K562 (cell line): ENCODE measurements at regions not wholly inside any gene's neighbourhood (a gene's known extent, or its start where the extent isn't known, plus 50 kb on each side); places are given as distances from the start of the nearest gene placed in this dataset.

Experiments
- ATAC-seq: fragments of 200-7000 bp; cut with Tn5 transposase; 3 replicates; pipeline ENCODE4 v1.9.1; 2020; ENCODE audit warnings: moderate library complexity
- BruUV-seq: library from RNA; stranded (reverse); fragments of 400-500 nt; replicated peaks from 2 replicates; lab custom pipeline; 2021; lab: Mats Ljungman, UMichigan
- CTCF ChIA-PET: fragments of 300-600 bp; formaldehyde crosslinking; extraction: SDS; loops from one replicate; lab custom pipeline; 2021; ENCODE audit warnings: low intra/inter-chr PET ratio; lab: Yijun Ruan, JAX
- POLR2A ChIA-PET: fragments of 300-600, 350-650 bp; sonication (Branson Sonifier 250); formaldehyde crosslinking; extraction: SDS; loops from one replicate; lab custom pipeline; 2021; ENCODE audit warnings: antibody characterized with exemption, inconsistent platforms; lab: Yijun Ruan, JAX
- DNase-seq, 4 experiments: peaks; one replicate each; pipeline versions ENCODE4 v3.0.0 to v3.0.0-alpha.2; 2011 to 2018; ENCODE audit warnings: low spot score in 3 of 4, mixed read lengths in 3 of 4; ENCODE audit errors: extremely low read depth in 1 of 4
- FAIRE-seq: peaks from 2 replicates; lab custom pipeline; 2011; peaks lifted over from hg19 to GRCh38; lab: Jason Lieb, UNC
- H2AFZ ChIP-seq: 2 replicates; pipeline ENCODE4 v1.6.0; 2011; ENCODE audit warnings: low read depth, low read length, control low read depth, inconsistent platforms
- H3K27ac ChIP-seq: fragments of 200-600 bp; 3 replicates; pipeline ENCODE4 v1.8.0; 2011; ENCODE audit warnings: low read depth, mild to moderate bottlenecking, control low read depth, inconsistent platforms, low read length, moderate library complexity, mixed read lengths; ENCODE audit errors: extremely low read depth
- H3K27me3 ChIP-seq, 2 experiments: fragments of 300-600 bp in 1 of 2; 2 replicates in 1 of 2; 3 replicates in 1 of 2; pipeline versions ENCODE4 v1.6.0 to v1.8.0; 2011; ENCODE audit warnings: inconsistent platforms in 2 of 2, low read length in 2 of 2, mild to moderate bottlenecking in 1 of 2, mixed read lengths in 1 of 2, moderate library complexity in 1 of 2; ENCODE audit not compliant: control insufficient read depth in 2 of 2, insufficient read depth in 2 of 2
- H3K36me3 ChIP-seq: fragments of 300-600 bp; 3 replicates; pipeline ENCODE4 v1.8.0; 2011; ENCODE audit warnings: mild to moderate bottlenecking, low read length, inconsistent platforms; ENCODE audit not compliant: control insufficient read depth, insufficient read depth
- H3K4me1 ChIP-seq, 2 experiments: fragments of 200-600 bp in 1 of 2; replicated peaks in 1 of 2; 2 replicates in 1 of 2; 3 replicates in 1 of 2; pipeline versions ENCODE4 v1.5.1 to v1.8.0; 2011; ENCODE audit warnings: inconsistent platforms in 2 of 2, low read length in 2 of 2, mild to moderate bottlenecking in 1 of 2, mixed read lengths in 1 of 2, moderate library complexity in 1 of 2; ENCODE audit not compliant: control insufficient read depth in 2 of 2, insufficient read depth in 2 of 2
- H3K4me2 ChIP-seq: 2 replicates; pipeline ENCODE4 v1.6.1; 2011; ENCODE audit warnings: low read length, control low read depth, inconsistent platforms, mixed read lengths; ENCODE audit not compliant: insufficient read depth
- H3K4me3 ChIP-seq: fragments of 200-600 bp; sonication (generic), shearing (Covaris generic); 2 replicates; pipeline ENCODE4 v1.5.1; 2016; ENCODE audit warnings: control low read depth, inconsistent platforms
- H3K79me2 ChIP-seq: fragments of 200-600 bp; 3 replicates; pipeline ENCODE4 v1.8.0; 2011; ENCODE audit warnings: low read length, inconsistent platforms; ENCODE audit not compliant: control insufficient read depth, insufficient read depth
- H3K9ac ChIP-seq, 2 experiments: 2 replicates each; pipeline versions ENCODE4 v1.6.0 to v1.6.1; 2011; ENCODE audit warnings: low read depth in 2 of 2, low read length in 2 of 2, control low read depth in 1 of 2, inconsistent platforms in 1 of 2, mild to moderate bottlenecking in 1 of 2, mixed read lengths in 1 of 2; ENCODE audit not compliant: insufficient read depth in 1 of 2
- H3K9me1 ChIP-seq: one replicate; pipeline ENCODE4 v1.6.0; 2011; ENCODE audit warnings: inconsistent platforms, mild to moderate bottlenecking, low read length, moderate library complexity; ENCODE audit not compliant: control insufficient read depth, insufficient read depth
- H3K9me3 ChIP-seq: replicated peaks from 2 replicates; pipeline ENCODE4 v1.5.1; 2011; ENCODE audit warnings: low read depth, low read length, inconsistent platforms; ENCODE audit not compliant: control insufficient read depth, insufficient read depth
- H4K20me1 ChIP-seq: replicated peaks from 2 replicates; pipeline ENCODE4 v1.6.1; 2011; ENCODE audit warnings: low read length, inconsistent platforms, mixed read lengths; ENCODE audit not compliant: control insufficient read depth, insufficient read depth
- ELF2 ChIP-seq: fragments of 250-450 bp; sonication (Bioruptor Pico); IDR thresholded peaks from 2 replicates; pipeline ENCODE4 v1.5.0; 2021; ENCODE audit warnings: mild to moderate bottlenecking
- HLTF ChIP-seq: fragments of 450-650 bp; IDR thresholded peaks from 2 replicates; pipeline ENCODE4 v1.6.1; 2016
- KAT2B ChIP-seq: IDR thresholded peaks from one replicate; pipeline ENCODE4 v1.6.1; 2012; ENCODE audit warnings: low read depth, mild to moderate bottlenecking, control low read depth, inconsistent platforms, low read length, moderate library complexity
- NR1H2 ChIP-seq: sonication (generic); formaldehyde crosslinking; IDR thresholded peaks from 2 replicates; pipeline ENCODE4 v1.4.0; 2020; ENCODE audit warnings: mild to moderate bottlenecking, missing genetic modification reagents
- NUFIP1 ChIP-seq: fragments of 450-650 bp; IDR thresholded peaks from 2 replicates; pipeline ENCODE4 v1.6.1; 2018; ENCODE audit not compliant: partially characterized antibody
- PHF20 ChIP-seq: fragments of 450-650 bp; IDR thresholded peaks from 2 replicates; pipeline ENCODE4 v1.6.1; 2018; ENCODE audit not compliant: partially characterized antibody
- POU5F1 ChIP-seq: fragments of 150-350 bp; IDR thresholded peaks from 2 replicates; pipeline ENCODE4 v1.6.1; 2014; ENCODE audit warnings: borderline replicate concordance, low read length, low read depth, mild to moderate bottlenecking; ENCODE audit not compliant: partially characterized antibody
- RBBP5 ChIP-seq: fragments of 200-600 bp; sonication (generic); IDR thresholded peaks from 2 replicates; pipeline ENCODE4 v1.6.1; 2012; ENCODE audit warnings: borderline replicate concordance, mild to moderate bottlenecking, low read length, control low read depth, inconsistent platforms; ENCODE audit not compliant: insufficient read depth, poor library complexity, severe bottlenecking
- RNF2 ChIP-seq: sonication (generic); IDR thresholded peaks from 2 replicates; pipeline ENCODE4 v1.6.1; 2016
- WGBS: fragments of 100-300 bp; shearing (Covaris generic); methylation state at CpG from one replicate; pipeline ENCODE4 v1.1.6; 2016; ENCODE audit warnings: low coverage, mixed read lengths; ENCODE audit not compliant: insufficient coverage; ENCODE audit errors: missing lambda C conversion rate; 5-methylcytosine and 5-hydroxymethylcytosine counted together
- in situ Hi-C: fragments of 300-500 bp; cut with MboI; formaldehyde crosslinking; loops from 4 replicates; pipeline ENCODE4 v1.15.0; 2018; ENCODE audit warnings: inconsistent platforms, mixed read lengths
- intact Hi-C: fragments of 100-400 bp; cut with micrococcal nuclease; formaldehyde crosslinking; loops from 2 replicates; pipeline ENCODE4 v1.14.2; 2022
- TF ChIP-seq, protein P1 (sequence below): fragments of 450-650 bp; IDR thresholded peaks from 2 replicates; pipeline ENCODE4 v1.6.1; 2016; ENCODE audit warnings: borderline replicate concordance
- TF ChIP-seq, protein P2 (sequence below), 3 experiments: fragments of 200-800 bp in 1 of 3; fragments of 250-450 bp in 1 of 3; fragments of 450-650 bp in 1 of 3; sonication (Bioruptor Pico) in 1 of 3; sonication (Bioruptor generic) in 1 of 3; formaldehyde crosslinking in 1 of 3; IDR thresholded peaks; 2 replicates each; pipeline versions ENCODE4 v1.6.1 to v1.8.0; 2016 to 2022; ENCODE audit warnings: mild to moderate bottlenecking in 2 of 3, missing genetic modification characterization in 2 of 3, missing compliant biosample characterization in 1 of 3, moderate library complexity in 1 of 3

DNA sequence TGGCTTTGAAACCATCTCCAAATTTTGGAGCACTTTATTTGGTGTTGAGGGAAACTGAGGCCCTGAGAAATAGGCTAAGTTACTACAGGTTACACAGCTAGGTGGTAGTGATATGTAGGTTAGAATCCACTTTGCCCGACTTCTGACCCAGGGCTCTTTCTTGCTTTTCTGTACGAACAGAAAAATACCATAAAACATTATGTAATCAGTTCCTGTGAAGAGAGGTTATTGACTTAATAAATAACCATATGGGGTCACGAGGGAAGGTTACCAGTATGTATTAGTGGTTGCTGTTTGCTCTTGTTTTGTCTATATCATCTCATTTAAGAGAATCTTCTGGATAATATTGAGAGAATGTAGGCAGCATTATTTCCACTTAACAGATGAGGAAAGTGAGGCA, 172.2 kb upstream of the MAF start:
- Histone ChIP-seq H3K4me3 (no peak overlapping the region), H3K4me2 (no peak overlapping the region), H3K4me1 (peaks cover 11 to 35% of the 10 kb centered on the region in 2 experiments), H3K9me1 (no peaks in the 10 kb centered on the region), H2AFZ (peak overlapping the region; percentile 99; the same call in 1 of the 2 replicates), H3K27me3 (no peaks in the 10 kb centered on the region), H3K9ac (no peak overlapping the region), H3K79me2 (no peaks in the 10 kb centered on the region; the same call in 2 of the 3 replicates), H3K9me3 (no peaks in the 10 kb centered on the region), H4K20me1 (no peaks in the 10 kb centered on the region), H3K27ac (no peak overlapping the region), H3K36me3 (no peaks in the 10 kb centered on the region)
- POLR2A ChIA-PET: no interaction called here
- BruUV-seq: no TSS peak
- FAIRE-seq (no peak), ATAC-seq (no peak), DNase-seq (no peak)
- in situ Hi-C loops (no loop called here), intact Hi-C loops (loop anchor here (5.0 kb wide), 2 partner anchors 70 to 200 kb away; no protein-coding TSS in a partner anchor)
- CTCF ChIA-PET: no interaction called here
- 47% methylated on average over 3 of the region's 3 CpGs for WGBS
- TF ChIP-seq HLTF: no peak
- no peak for TF ChIP-seq ELF2 (CRISPR knock-in tag)
- TF ChIP-seq PHF20: no peak
- TF ChIP-seq, protein P1, sequence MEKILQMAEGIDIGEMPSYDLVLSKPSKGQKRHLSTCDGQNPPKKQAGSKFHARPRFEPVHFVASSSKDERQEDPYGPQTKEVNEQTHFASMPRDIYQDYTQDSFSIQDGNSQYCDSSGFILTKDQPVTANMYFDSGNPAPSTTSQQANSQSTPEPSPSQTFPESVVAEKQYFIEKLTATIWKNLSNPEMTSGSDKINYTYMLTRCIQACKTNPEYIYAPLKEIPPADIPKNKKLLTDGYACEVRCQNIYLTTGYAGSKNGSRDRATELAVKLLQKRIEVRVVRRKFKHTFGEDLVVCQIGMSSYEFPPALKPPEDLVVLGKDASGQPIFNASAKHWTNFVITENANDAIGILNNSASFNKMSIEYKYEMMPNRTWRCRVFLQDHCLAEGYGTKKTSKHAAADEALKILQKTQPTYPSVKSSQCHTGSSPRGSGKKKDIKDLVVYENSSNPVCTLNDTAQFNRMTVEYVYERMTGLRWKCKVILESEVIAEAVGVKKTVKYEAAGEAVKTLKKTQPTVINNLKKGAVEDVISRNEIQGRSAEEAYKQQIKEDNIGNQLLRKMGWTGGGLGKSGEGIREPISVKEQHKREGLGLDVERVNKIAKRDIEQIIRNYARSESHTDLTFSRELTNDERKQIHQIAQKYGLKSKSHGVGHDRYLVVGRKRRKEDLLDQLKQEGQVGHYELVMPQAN: no peak

DNA sequence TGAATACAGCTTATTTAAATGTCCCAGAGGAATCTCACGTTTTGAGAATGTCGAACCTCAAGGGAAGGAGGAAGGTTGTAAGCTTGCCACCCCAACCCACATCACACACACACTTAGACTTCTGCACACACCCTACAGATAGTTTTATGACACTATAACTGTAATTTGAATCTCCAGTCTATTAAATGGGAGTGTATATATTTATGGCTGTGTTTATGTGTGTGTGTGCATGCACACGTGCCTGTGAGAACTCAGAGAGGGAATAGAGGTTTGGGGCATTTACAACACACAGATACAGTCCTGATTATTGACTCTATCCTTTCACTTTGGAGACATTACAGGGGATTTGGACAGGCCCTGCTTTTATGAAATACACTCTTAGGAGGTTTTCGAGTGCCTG, 171.5 kb upstream of the MAF start:
- BruUV-seq: no TSS peak
- Histone ChIP-seq H4K20me1 (no peaks in the 10 kb centered on the region), H3K4me2 (no peak overlapping the region), H3K4me1 (peaks cover 11 to 36% of the 10 kb centered on the region in 2 experiments), H3K79me2 (no peaks in the 10 kb centered on the region; the same call in 2 of the 3 replicates), H3K36me3 (no peaks in the 10 kb centered on the region), H2AFZ (peak overlapping the region; percentile 99), H3K9me3 (no peaks in the 10 kb centered on the region), H3K27ac (no peak overlapping the region), H3K9ac (no peak overlapping the region), H3K27me3 (no peaks in the 10 kb centered on the region), H3K4me3 (no peak overlapping the region), H3K9me1 (no peaks in the 10 kb centered on the region)
- ChIA-PET POLR2A (interaction anchor here (1.0 kb wide), 1 partner anchor 278 kb away, joined by 3 read pairs; no protein-coding TSS in a partner anchor), CTCF (no interaction called here)
- FAIRE-seq (no peak), DNase-seq (no peak), ATAC-seq (no peak)
- WGBS: 51% methylated on average over 4 of the region's 4 CpGs
- in situ Hi-C loops (no loop called here), intact Hi-C loops (loop anchor here (5.0 kb wide), 2 partner anchors 70 to 200 kb away; no protein-coding TSS in a partner anchor)
- TF ChIP-seq NUFIP1 (no peak), POU5F1 (no peak), RBBP5 (no peak), RNF2 (no peak), KAT2B (no peak), NR1H2 (CRISPR knock-in tag) (no peak)
- TF ChIP-seq, protein P2, sequence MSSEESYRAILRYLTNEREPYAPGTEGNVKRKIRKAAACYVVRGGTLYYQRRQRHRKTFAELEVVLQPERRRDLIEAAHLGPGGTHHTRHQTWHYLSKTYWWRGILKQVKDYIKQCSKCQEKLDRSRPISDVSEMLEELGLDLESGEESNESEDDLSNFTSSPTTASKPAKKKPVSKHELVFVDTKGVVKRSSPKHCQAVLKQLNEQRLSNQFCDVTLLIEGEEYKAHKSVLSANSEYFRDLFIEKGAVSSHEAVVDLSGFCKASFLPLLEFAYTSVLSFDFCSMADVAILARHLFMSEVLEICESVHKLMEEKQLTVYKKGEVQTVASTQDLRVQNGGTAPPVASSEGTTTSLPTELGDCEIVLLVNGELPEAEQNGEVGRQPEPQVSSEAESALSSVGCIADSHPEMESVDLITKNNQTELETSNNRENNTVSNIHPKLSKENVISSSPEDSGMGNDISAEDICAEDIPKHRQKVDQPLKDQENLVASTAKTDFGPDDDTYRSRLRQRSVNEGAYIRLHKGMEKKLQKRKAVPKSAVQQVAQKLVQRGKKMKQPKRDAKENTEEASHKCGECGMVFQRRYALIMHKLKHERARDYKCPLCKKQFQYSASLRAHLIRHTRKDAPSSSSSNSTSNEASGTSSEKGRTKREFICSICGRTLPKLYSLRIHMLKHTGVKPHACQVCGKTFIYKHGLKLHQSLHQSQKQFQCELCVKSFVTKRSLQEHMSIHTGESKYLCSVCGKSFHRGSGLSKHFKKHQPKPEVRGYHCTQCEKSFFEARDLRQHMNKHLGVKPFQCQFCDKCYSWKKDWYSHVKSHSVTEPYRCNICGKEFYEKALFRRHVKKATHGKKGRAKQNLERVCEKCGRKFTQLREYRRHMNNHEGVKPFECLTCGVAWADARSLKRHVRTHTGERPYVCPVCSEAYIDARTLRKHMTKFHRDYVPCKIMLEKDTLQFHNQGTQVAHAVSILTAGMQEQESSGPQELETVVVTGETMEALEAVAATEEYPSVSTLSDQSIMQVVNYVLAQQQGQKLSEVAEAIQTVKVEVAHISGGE (CRISPR knock-in tag; IDR thresholded peaks at IDR 0.05): no peak
